ENCODE measurements at regions not wholly inside any gene's neighbourhood (a gene's known extent, or its start where the extent isn't known, plus 50 kb on each side); places are given as distances from the start of the nearest gene placed in this dataset.

GRCh38 chr6:139711804-139712585 lies 337.5 kb upstream of the CITED2 start:
- H3K27ac Mint-ChIP-seq (ENCODE audit: unreplicated experiment), result no peak overlapping the region
- H3K4me3 Mint-ChIP-seq (ENCODE audit: unreplicated experiment), result no peak overlapping the region
- DNase-seq, result no peak

DNA sequence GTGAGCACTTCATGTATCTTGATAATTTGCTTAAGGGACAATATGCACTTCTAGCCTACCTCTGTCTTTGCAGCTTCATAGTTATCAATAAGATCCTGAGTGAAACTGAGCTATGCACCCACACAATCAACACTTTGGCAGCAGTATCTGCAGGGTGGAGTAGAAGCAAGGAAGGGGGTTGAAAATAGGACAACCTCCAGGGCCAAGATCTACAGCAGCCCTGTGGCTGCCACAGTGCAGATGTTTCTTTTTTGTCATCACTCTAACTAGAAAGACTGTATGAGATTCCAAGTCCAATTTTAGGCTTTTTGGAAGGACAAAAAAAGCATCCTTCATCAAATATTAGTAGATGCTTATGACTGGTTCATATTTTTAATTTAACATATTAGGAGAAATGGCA lies 336.1 kb upstream of the CITED2 start:
- Mint-ChIP-seq H3K27me3 (ENCODE audit: unreplicated experiment) (peaks cover 2% of the 10 kb centered on the region), H3K27ac (ENCODE audit: unreplicated experiment) (no peak overlapping the region), H3K9me3 (ENCODE audit: unreplicated experiment) (no peaks in the 10 kb centered on the region), H3K4me3 (ENCODE audit: unreplicated experiment) (no peak overlapping the region), H3K36me3 (ENCODE audit: unreplicated experiment) (no peaks in the 10 kb centered on the region), H3K4me1 (ENCODE audit: low read depth, unreplicated experiment) (no peaks in the 10 kb centered on the region)
- TF ChIP-seq, protein P1, sequence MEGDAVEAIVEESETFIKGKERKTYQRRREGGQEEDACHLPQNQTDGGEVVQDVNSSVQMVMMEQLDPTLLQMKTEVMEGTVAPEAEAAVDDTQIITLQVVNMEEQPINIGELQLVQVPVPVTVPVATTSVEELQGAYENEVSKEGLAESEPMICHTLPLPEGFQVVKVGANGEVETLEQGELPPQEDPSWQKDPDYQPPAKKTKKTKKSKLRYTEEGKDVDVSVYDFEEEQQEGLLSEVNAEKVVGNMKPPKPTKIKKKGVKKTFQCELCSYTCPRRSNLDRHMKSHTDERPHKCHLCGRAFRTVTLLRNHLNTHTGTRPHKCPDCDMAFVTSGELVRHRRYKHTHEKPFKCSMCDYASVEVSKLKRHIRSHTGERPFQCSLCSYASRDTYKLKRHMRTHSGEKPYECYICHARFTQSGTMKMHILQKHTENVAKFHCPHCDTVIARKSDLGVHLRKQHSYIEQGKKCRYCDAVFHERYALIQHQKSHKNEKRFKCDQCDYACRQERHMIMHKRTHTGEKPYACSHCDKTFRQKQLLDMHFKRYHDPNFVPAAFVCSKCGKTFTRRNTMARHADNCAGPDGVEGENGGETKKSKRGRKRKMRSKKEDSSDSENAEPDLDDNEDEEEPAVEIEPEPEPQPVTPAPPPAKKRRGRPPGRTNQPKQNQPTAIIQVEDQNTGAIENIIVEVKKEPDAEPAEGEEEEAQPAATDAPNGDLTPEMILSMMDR (IDR thresholded peaks at IDR 0.05; ENCODE audit: partially characterized antibody, unreplicated experiment), result no peak
- DNase-seq, result no peak

More at GRCh38 chr6:139711804-139712585, 337.5 kb upstream of the CITED2 start:
- TF ChIP-seq, protein P1 (IDR thresholded peaks at IDR 0.05; ENCODE audit: partially characterized antibody, unreplicated experiment), result no peak
- Mint-ChIP-seq H3K27me3 (ENCODE audit: unreplicated experiment) (no peaks in the 10 kb centered on the region), H3K36me3 (ENCODE audit: unreplicated experiment) (no peaks in the 10 kb centered on the region), H3K4me1 (ENCODE audit: low read depth, unreplicated experiment) (no peaks in the 10 kb centered on the region), H3K9me3 (ENCODE audit: unreplicated experiment) (no peaks in the 10 kb centered on the region)

DNA sequence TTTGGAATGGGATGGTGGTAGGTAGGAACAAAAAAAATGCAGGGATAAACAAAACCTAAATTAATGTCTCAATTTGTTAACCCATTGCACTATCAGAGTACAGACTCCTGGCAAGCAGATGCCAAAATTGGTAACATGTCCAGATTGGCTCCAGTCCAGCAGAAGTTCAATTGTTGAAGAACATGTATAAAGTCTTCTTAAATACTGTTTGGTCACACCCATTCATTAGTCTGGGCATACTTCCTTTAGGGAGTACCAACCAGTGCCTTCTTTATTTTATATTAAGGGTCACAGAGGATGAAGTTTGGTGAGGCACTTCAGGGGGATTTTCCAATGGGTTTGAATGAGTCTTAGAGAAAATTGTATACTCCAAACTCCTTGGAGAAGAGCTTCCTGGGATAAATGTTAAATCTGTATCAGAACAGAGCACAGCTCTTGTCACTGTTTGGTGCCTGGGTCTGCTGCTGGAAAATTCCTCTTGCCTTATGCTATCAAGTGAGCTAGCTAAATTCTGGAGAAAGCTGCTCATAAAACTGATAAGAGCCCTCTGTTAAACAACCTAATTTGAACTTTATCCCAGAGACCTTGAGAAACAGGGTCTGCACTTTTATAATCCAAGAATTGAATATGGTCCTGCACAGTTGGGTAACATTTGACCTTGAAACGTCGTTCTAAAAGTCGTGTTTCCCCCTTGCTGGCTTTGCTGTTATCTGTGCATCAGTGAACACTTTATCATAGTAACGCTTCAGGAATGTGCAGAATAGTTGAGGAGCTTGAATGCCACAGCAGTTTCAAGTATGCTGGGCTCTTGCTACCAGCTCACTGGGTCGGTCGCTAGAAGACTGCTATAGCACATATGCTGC lies 334.1 kb upstream of the CITED2 start:
- H3K27me3 Mint-ChIP-seq (ENCODE audit: unreplicated experiment), result peaks cover 4% of the 10 kb centered on the region
- no peak for DNase-seq
- no peak overlapping the region for H3K4me3 Mint-ChIP-seq (ENCODE audit: unreplicated experiment)
- H3K27ac Mint-ChIP-seq (ENCODE audit: unreplicated experiment), result no peak overlapping the region
- H3K9me3 Mint-ChIP-seq (ENCODE audit: unreplicated experiment), result no peaks in the 10 kb centered on the region
- H3K36me3 Mint-ChIP-seq (ENCODE audit: unreplicated experiment), result no peaks in the 10 kb centered on the region
- H3K4me1 Mint-ChIP-seq (ENCODE audit: low read depth, unreplicated experiment), result no peaks in the 10 kb centered on the region
- TF ChIP-seq, protein P1 (IDR thresholded peaks at IDR 0.05; ENCODE audit: partially characterized antibody, unreplicated experiment), result no peak

GRCh38 chr6:139706912-139707311 lies 332.5 kb upstream of the CITED2 start:
- TF ChIP-seq, protein P1 (IDR thresholded peaks at IDR 0.05; ENCODE audit: partially characterized antibody, unreplicated experiment), result no peak
- H3K4me3 Mint-ChIP-seq (ENCODE audit: unreplicated experiment), result no peak overlapping the region
- no peaks in the 10 kb centered on the region for H3K36me3 Mint-ChIP-seq (ENCODE audit: unreplicated experiment)
- no peaks in the 10 kb centered on the region for H3K4me1 Mint-ChIP-seq (ENCODE audit: low read depth, unreplicated experiment)
- no peak overlapping the region for H3K27ac Mint-ChIP-seq (ENCODE audit: unreplicated experiment)
- no peak for DNase-seq
- H3K9me3 Mint-ChIP-seq (ENCODE audit: unreplicated experiment), result no peaks in the 10 kb centered on the region
- peaks cover 4% of the 10 kb centered on the region for H3K27me3 Mint-ChIP-seq (ENCODE audit: unreplicated experiment)

DNA sequence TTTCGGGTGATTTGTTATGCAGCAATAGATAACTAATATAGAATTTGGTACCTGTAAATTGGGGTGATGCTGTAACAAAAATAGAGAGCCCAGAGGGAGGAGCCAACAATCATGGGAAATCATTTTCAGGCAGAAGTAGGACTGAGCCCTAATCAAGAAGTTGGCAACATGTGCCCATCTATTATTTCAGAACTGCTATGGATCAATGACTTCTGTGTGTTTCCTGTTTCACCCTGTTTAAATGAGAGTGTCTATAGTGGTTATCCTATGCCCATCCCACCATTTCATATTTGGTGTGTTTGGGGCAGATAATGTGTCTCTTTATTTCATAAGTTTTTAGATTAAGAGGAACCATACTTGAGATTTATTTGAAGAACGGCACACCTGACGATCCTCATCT lies 330.8 kb upstream of the CITED2 start:
- DNase-seq, result no peak
- Mint-ChIP-seq H3K4me3 (ENCODE audit: unreplicated experiment) (no peak overlapping the region), H3K27me3 (ENCODE audit: unreplicated experiment) (peaks cover 4% of the 10 kb centered on the region), H3K4me1 (ENCODE audit: low read depth, unreplicated experiment) (no peaks in the 10 kb centered on the region), H3K36me3 (ENCODE audit: unreplicated experiment) (no peaks in the 10 kb centered on the region), H3K9me3 (ENCODE audit: unreplicated experiment) (peaks cover 1% of the 10 kb centered on the region), H3K27ac (ENCODE audit: unreplicated experiment) (no peak overlapping the region)
- TF ChIP-seq, protein P1 (IDR thresholded peaks at IDR 0.05; ENCODE audit: partially characterized antibody, unreplicated experiment), result no peak

All from glutamatergic neuron (in vitro differentiated cells).